NCI-H2196 treated with DMSO at 0.1 percent for 48 hours (cell line): ENCODE measurements at regions not wholly inside any gene's neighbourhood (a gene's known extent, or its start where the extent isn't known, plus 50 kb on each side); places are given as distances from the start of the nearest gene placed in this dataset.

Experiments
- DNase-seq: peaks from one replicate; lab custom pipeline; 2025; ENCODE audit not compliant: unreplicated experiment; lab: John Stamatoyannopoulos, UW

GRCh38 chr20:57073402-57073801 lies 193.0 kb downstream of the BMP7 start:
- DNase-seq = no peak

- no peak for DNase-seq
Observed at GRCh38 chr20:57074386-57074785, 192.1 kb downstream of the BMP7 start.

DNA sequence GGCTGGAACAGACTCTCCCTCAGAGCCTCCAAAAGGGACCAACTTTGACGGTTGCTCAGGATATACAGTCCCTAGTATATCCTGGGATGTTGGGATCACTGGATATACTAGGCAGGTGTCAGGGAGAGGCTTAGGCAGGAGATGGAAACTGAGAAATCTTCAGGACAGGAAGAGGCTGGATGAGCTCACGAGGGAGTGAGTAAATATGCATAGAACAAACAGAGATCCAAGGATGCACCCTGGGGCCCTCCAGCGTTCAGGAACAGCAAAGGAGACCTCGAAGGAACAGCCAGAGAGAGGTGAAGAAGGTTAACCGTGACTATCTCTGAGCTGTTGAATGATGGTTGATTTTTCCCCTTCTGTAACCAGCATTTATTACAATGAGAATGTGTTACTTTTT lies 191.3 kb downstream of the BMP7 start:
- no peak for DNase-seq

DNA sequence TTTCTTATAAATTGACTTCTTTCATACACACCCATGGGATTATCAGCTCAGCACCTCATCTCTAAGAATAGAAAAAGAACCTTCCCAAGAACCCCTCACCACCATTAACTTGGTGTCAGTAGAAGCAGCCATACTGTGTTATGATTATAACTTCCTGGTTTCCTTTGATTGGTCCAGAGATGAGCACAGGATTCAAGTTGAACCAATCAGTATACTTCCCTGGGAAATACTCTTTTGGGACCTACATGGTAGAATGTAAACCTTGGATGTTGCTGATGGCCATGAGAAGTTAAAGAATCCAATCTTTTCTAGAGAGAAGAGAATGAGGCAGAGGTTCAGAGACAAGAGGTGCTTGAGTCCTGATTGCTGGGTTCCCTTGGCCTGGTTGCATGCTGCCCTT lies 190.8 kb downstream of the BMP7 start:
- DNase-seq = no peak

GRCh38 chr20:57076152-57076652 lies 190.2 kb downstream of the BMP7 start:
- DNase-seq = no peak

- no peak for DNase-seq
Observed at GRCh38 chr20:57076951-57077350, 189.5 kb downstream of the BMP7 start.

GRCh38 chr20:57078116-57078515 lies 188.3 kb downstream of the BMP7 start:
- DNase-seq = no peak

- DNase-seq = no peak
Observed at GRCh38 chr20:57079031-57080005, 187.1 kb downstream of the BMP7 start.

- no peak for DNase-seq
Observed at GRCh38 chr20:57080796-57081195, 185.6 kb downstream of the BMP7 start.

DNA sequence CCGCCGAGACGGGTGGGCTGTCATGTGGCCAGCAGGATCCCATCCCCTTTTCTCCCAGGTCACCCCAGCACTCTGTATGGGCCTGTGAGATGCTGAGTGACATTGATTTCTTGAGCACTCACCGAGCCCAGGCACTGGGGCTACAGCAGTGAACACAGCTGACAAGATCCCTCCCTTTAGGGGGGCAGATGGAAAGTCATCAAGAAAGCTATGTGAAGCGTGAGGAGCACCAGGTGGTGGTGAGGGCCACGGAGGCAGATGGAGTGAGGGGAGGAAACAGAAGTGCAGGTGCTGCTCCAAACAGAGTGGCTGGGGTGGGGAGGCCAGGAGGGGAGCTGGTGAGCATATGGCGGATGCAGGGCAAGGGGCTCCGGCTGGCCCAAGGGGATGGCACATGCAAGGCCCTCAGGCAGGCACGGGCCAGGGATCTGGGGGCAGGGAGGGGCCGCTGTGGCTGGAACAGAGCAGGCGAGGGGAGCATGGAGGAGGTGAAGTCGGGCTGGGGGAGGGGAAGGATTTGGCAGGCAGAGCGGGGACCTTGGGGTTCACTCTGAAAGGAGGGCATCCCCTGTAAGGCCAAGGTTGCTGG lies 184.0 kb downstream of the BMP7 start:
- DNase-seq = no peak

GRCh38 chr20:57083072-57083471 lies 183.4 kb downstream of the BMP7 start:
- DNase-seq = no peak

DNA sequence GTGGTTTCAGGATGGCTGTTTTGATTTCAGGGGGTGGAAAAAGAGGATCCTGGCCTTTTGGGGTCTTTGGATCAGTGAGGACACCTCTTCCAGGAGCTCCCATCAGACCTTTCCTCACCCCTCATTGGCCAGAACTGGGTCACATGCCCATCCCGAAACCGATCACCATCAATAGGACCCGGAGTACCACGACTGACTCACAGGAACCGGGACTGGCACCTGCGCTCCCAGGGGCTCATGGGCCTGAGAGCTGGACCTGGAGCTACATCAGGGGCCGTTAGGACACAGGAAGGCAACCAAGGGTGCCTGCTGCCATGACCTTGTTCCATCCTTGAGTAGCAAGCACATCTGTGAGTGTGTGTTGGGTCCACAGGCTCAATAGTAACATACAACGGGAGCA lies 180.4 kb downstream of the BMP7 start:
- no peak for DNase-seq

DNA sequence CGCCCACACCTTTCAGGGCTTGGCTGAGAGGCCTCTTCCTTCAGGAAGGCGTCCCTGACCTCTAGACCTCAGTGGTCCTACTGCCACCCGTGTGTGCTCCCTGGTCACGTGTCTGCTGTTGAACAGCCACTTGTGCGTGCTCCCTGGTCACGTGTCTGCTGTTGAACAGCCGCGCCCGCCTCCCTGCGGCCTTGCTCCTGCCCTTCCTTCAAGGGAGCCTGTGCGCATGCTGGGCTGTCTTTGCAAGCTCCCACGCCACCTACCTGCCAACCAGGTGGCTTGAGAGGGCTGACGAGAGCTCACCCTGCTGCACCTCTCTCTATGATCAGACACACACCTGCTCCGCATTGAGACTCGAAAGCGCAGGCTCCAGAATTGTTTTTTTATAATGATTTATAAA lies 179.3 kb downstream of the BMP7 start:
- DNase-seq = no peak

GRCh38 chr20:57087705-57088104 lies 178.7 kb downstream of the BMP7 start:
- no peak for DNase-seq

- DNase-seq = no peak
Observed at GRCh38 chr20:57088436-57088835, 178.0 kb downstream of the BMP7 start.

- no peak for DNase-seq
Observed at GRCh38 chr20:57089699-57090144, 176.7 kb downstream of the BMP7 start.

- DNase-seq = no peak
Observed at GRCh38 chr20:57090590-57091560, 175.6 kb downstream of the BMP7 start.

GRCh38 chr20:57091748-57092111 lies 174.7 kb downstream of the BMP7 start:
- no peak for DNase-seq

DNA sequence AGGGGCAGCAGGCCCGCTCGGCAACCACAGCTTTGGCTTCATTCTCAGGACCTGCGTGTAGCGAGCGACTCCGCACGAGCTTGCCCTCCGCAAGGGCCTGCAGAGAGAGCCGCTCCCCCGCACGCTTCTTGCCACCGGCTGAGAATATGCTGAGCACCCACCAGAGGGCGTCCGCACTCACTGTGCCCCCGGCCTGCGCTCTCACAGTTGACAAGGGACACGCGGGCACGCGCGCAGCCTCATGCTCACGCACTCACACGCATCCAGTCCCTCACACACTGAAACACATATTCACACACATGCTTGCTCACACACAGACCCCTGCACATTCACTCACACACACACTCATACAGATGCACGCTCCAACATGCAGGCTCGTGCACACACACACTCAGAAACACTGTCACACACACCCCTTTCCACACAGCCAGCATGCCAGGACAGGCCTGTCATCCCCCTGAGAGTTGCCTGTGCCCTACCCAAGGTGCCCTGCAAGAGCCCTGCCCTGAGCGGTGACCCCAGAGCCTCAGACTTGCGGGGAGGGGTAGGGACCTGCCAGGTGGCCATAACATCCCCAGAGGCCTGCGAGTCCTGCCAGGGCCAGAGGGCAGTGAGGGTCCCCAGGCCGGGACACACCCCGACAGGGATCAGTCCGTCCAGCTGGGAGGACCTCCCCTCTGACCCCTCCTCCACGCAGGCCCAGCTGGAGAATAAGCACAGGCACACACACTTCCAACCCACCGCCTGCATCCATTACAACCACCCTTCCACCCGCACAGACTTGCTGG lies 174.1 kb downstream of the BMP7 start:
- peak; percentile 18 for DNase-seq

DNA sequence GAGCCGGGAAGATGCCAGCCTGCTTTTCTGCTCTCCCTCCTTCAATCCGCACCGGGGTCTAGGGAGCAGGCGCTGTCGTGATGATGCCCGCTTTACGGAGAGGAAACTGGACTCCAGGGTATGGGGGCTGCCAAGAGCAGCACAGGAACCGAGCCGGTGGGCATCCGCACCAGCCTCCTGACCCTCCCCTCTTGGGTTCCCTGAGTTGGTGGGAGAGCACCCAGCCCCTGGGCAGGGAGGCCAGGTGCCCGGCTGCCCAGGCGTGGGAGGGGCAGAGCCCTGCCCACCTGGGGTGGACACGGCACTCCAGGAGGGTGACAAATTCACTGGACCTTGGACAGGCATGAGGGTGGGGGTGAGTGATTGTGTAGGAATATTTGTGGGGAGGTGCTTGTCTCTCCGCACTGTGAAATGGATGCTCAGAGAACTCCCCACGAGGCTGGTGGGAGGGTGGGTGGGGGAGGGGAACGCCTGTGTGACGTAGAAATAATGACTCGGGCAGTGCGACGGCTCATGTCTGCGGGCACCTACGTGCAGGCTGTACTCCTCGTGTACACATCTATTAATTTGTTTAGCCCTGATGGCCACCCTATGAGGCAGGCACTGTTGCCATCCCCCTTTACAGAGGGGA lies 173.4 kb downstream of the BMP7 start:
- no peak for DNase-seq
